ENCODE measurements at regions not wholly inside any gene's neighbourhood (a gene's known extent, or its start where the extent isn't known, plus 50 kb on each side); places are given as distances from the start of the nearest gene placed in this dataset.

- no peak for DNase-seq (ENCODE audit: low read depth)
These were observed 1336.9 kb upstream of the SPRY2 start for GRCh38 chr13:81677857-81678256.

- DNase-seq (ENCODE audit: low read depth): no peak
These were observed 1335.1 kb upstream of the SPRY2 start for GRCh38 chr13:81676008-81676407.

GRCh38 chr13:81671064-81671463 is 1330.1 kb upstream of the SPRY2 start:
- no peak for DNase-seq (ENCODE audit: low read depth)

DNA sequence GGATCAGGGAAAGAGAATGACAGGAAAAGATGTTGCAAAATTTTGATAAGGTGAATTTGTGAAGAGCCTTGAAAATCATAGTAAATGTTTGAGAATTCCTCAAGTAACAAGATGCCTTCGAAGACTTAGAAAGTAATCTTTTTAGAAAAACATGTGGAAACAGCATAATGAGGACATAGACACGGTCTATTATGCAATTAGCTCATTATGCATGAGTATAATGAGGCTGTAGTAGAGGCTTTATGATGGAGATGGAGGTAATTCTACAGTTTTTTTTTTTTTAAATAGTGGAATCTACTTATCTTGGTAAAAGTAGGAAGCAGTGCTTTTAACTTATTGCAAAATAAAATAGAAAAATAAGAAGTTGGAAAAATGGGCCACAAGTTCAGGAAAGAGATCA is 1329.1 kb upstream of the SPRY2 start:
- DNase-seq (ENCODE audit: low read depth): no peak

DNA sequence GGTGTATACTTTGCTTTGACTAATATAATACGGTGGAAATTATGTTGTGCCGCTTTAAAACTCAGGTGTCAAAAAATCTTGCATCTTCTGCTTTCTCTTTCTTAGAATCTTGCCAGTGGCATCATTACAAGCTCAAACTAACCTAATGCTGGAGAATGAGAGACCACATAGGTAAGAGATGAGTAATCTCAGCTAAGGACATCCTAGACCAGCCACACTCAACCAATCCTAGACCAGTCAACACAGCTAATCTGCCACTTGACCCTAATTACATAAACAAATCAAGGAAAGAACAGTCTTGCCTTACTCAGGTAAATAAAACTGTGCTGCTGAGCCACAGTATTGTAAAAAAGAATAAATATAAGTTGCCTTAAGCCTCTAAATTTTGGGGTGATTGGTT is 1323.9 kb upstream of the SPRY2 start:
- no peak for DNase-seq (ENCODE audit: low read depth)

- no peak for DNase-seq (ENCODE audit: low read depth)
These were observed 1319.1 kb upstream of the SPRY2 start for GRCh38 chr13:81659984-81660383.

DNA sequence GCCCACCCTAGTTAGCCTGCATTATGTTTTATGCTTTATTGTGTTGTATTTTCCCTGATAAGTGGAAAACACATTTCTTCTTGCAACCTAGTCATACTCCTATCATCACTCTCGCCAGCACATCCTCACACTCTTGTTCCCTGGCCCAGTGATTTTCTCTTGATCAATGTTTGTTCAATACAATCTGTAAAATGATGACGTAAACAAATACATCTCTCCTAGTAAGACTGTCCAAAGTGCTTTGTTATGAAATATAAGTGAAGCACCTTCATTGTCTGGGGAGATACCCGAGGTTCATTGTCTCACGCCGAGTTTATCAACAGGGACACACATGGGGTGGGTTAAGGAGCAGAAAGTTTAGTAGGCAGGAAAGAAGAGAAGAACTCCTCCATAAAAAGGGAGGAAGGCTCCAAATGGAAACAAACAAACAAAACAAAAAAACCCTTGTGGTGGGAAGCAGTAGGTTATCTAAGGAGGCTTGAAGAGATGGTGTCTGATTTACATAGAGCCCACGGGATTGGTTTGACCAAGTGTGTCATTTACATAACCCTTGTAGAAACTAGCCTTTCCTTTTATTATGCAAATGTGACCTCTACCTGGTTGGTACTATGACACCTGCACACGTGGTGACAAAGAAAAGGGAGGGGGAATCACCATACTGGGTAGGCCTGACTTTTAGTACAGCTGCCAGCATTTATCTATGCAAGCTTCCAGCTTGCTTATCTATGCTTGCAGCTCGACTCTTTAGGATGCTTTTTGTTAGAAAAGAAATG is 1317.9 kb upstream of the SPRY2 start:
- DNase-seq (ENCODE audit: low read depth): no peak

DNA sequence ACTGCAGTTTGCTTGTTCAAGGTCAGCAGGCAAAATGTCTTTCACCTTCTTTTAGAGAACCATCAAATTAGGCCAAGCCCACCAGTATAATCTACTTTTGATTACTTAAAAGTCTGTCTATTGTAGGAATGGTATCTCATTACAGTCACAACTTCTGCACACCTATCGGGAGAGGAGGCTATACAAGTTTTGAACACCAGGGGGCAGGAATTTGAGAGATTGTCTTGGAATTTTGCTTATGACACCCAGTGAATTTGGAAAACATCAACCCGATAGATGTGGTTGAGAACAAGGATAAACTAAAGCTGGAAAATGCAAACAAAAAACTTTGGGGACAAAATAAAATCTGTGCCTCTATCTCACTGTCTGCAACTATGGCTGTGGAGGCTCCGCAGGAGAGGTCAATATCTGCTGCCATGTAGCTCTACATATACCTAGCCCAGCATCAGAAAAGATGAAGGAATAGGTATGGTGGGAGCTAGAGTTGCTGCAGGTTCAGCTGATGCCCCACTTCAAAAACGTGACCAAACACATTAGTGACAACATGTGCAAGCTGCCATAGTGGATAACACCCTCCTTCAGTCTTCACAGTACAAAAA is 1299.2 kb upstream of the SPRY2 start:
- no peak for DNase-seq (ENCODE audit: low read depth)

- no peak for DNase-seq (ENCODE audit: low read depth)
These were observed 1296.5 kb upstream of the SPRY2 start for GRCh38 chr13:81637457-81637856.

DNA sequence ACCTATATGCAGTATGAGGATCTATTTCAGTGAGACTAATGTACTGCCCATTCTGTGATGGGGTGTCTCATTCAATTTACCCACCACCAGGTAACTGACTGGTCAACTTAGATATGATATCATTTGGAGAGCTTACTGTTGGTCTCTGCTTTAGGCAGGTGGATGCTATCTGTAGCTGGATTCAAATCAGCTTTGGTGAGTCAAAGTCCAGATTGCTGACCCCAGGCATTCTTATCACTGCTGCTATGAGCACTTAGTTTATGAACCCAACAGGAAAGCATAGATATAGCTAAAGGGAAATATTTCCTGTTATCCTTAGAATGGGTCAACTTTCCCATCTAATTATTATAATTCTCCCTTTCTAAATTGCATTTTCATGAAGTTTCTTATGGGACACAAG is 1295.2 kb upstream of the SPRY2 start:
- DNase-seq (ENCODE audit: low read depth): no peak

GRCh38 chr13:81615031-81615430 is 1274.1 kb upstream of the SPRY2 start:
- no peak for DNase-seq (ENCODE audit: low read depth)

- no peak for DNase-seq (ENCODE audit: low read depth)
These were observed 1269.7 kb upstream of the SPRY2 start for GRCh38 chr13:81610644-81611043.

- DNase-seq (ENCODE audit: low read depth): no peak
These were observed 1268.4 kb upstream of the SPRY2 start for GRCh38 chr13:81609335-81609734.

- DNase-seq (ENCODE audit: low read depth): no peak
These were observed 1265.1 kb upstream of the SPRY2 start for GRCh38 chr13:81606074-81606473.

- no peak for DNase-seq (ENCODE audit: low read depth)
These were observed 1261.3 kb upstream of the SPRY2 start for GRCh38 chr13:81602241-81602640.

- no peak for DNase-seq (ENCODE audit: low read depth)
These were observed 1256.2 kb upstream of the SPRY2 start for GRCh38 chr13:81597101-81597500.

DNA sequence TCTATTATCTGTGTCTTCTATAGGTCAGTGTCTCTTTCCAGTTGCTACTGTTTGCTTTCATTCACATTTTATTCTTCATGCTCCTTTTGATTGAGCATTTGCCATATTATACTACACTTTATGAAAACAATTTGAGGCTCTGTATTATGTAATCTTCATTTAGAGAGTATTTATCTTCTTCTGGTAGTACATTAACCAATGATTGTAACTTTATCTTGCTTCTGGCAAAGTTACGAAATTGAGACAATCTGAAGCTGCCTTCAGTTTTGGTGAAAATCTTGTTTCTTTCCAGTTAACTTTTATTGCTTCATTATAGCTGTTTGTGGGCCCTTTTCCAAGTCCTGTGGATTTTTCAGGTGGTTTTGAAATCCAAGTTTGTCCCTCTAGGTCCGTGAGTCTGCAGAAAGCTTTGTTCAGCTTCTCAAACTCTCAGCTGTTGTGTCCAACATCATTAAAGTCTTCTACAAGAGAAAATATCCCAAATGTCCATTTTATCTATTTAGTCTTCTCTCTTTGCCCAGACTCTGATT is 1255.4 kb upstream of the SPRY2 start:
- no peak for DNase-seq (ENCODE audit: low read depth)

DNA sequence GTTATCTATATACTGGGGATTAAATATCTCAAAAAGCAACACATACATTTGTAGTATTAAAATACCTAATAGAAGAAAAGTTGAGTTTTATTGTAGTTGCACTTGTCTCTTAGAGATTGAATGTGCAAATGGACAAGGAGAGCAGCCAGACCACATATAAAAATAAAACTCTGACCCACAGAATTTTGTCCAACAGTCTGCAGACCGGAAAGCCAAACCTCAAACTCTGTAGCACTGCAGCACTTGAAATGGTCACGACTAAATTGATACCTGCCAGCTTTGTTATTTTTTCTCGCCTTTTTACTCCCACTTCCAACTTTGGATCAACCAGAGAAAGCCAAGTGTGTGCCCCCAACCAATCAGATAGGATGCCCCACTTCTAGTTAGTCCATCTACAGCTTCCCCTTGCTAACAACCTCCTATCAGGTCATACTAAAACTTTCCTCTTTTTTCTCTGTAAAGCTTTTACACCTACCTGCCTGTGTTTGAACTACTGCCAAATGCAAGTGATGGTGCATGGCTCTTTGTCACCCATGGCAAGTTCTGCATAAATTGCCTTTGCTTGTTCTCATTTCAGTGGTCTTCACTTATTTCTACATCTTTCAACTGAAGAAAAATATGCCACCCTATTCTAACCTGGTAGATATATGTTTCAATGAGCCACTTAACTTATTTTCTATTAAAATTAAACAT is 1250.7 kb upstream of the SPRY2 start:
- DNase-seq (ENCODE audit: low read depth): no peak

DNA sequence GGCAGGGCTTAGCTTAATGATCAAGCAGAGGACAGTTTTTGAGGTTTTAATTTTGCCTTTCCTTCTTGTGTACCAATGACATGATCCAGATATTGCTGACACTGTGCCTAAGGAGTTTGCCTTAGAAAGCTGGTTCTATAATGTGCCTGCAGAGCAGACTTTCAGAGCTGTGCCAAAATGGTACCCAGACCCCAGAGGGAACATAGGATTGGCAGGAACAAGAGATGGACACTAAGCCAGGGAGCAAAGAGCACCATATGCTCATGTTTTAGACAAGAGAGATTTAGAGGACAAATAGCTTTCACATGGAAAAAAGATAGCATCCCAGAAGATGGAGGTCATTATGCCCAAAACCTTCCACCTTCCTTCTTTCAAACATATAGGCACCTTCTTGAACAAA is 1241.5 kb upstream of the SPRY2 start:
- no peak for DNase-seq (ENCODE audit: low read depth)

DNA sequence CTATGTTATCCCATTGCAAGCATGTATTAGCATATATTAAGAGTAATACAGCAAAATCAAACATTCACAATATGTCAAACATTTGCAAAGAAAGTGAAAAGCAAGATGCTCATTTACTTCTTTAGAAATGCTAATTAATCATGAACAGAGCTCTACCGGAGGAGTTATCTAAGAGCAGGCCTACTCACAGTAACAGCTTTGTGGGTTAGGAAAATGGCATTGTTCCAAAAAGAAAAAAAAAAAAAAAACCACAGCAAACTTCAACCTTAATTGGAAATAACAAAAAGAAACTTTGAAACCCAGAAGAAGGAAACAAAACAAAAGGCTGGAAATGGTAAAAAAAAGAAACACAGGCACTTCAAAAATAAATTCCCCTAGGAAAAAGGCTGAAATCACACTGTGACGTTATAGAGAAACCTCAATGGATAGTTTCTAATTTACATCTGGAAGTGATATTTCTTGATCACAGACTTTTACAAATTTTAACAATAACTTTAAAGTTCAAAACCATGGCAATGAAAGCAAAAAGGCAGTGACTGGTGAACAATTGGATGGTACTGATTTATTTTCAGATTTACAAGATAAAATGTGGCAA is 1236.8 kb upstream of the SPRY2 start:
- no peak for DNase-seq (ENCODE audit: low read depth)

GRCh38 chr13:81568824-81569223 is 1227.9 kb upstream of the SPRY2 start:
- no peak for DNase-seq (ENCODE audit: low read depth)

GRCh38 chr13:81565849-81566248 is 1224.9 kb upstream of the SPRY2 start:
- DNase-seq (ENCODE audit: low read depth): no peak

GRCh38 chr13:81563091-81563490 is 1222.2 kb upstream of the SPRY2 start:
- no peak for DNase-seq (ENCODE audit: low read depth)
